SK-N-SH (cell line): ENCODE measurements at regions not wholly inside any gene's neighbourhood (a gene's known extent, or its start where the extent isn't known, plus 50 kb on each side); places are given as distances from the start of the nearest gene placed in this dataset.

Source experiments
- CTCF ChIA-PET: fragments of 300-600, 350-600 bp; formaldehyde crosslinking; extraction: SDS; loops from one replicate; lab custom pipeline; 2021; lab: Yijun Ruan, JAX
- POLR2A ChIA-PET: fragments of 350-600 bp; sonication (Branson Sonifier 250); formaldehyde crosslinking; extraction: SDS; loops from one replicate; lab custom pipeline; 2020; ENCODE audit warnings: antibody characterized with exemption, inconsistent platforms; lab: Yijun Ruan, JAX
- DNase-seq: peaks from one replicate; pipeline ENCODE4 v3.0.0; 2012
- H2AFZ ChIP-seq: fragments of 200-600 bp; sonication (generic); 2 replicates; pipeline ENCODE4 v1.8.1; 2016; ENCODE audit warnings: antibody characterized with exemption, mild to moderate bottlenecking, low read depth
- H3F3A ChIP-seq: fragments of 200-600 bp; sonication (generic); replicated peaks from 2 replicates; pipeline ENCODE3; 2016; ENCODE audit warnings: antibody characterized with exemption, mild to moderate bottlenecking; ENCODE audit not compliant: insufficient read depth
- H3K27ac ChIP-seq, 2 experiments: fragments of 200-500 bp in 1 of 2; fragments of 200-600 bp in 1 of 2; sonication (Bioruptor generic) in 1 of 2; sonication (generic), shearing (Covaris generic) in 1 of 2; 2 replicates each; pipeline versions ENCODE4 v1.5.1 to v1.6.1; 2014 to 2016; ENCODE audit warnings: low read depth in 2 of 2, inconsistent platforms in 1 of 2, low read length in 1 of 2, mild to moderate bottlenecking in 1 of 2, mixed read lengths in 1 of 2
- H3K27me3 ChIP-seq: fragments of 200-600 bp; sonication (generic), shearing (Covaris generic); 2 replicates; pipeline ENCODE4 v1.6.1; 2016; ENCODE audit warnings: mixed run types; ENCODE audit not compliant: insufficient read depth
- H3K36me3 ChIP-seq, 2 experiments: fragments of 200-500 bp in 1 of 2; fragments of 200-600 bp in 1 of 2; sonication (Bioruptor generic) in 1 of 2; sonication (generic) in 1 of 2; replicated peaks in 1 of 2; 2 replicates each; pipeline versions ENCODE3 to v1.5.1; 2014 to 2016; ENCODE audit warnings: low read length in 1 of 2, mild to moderate bottlenecking in 1 of 2; ENCODE audit not compliant: insufficient read depth in 2 of 2, control insufficient read depth in 1 of 2
- H3K4me1 ChIP-seq, 2 experiments: fragments of 200-500 bp in 1 of 2; fragments of 200-600 bp in 1 of 2; sonication (Bioruptor generic) in 1 of 2; sonication (generic), shearing (Covaris generic) in 1 of 2; 2 replicates each; pipeline versions ENCODE4 v1.5.1 to v1.6.1; 2014 to 2016; ENCODE audit warnings: low read depth in 1 of 2, low read length in 1 of 2, mixed run types in 1 of 2; ENCODE audit not compliant: insufficient read depth in 2 of 2, control insufficient read depth in 1 of 2
- H3K4me2 ChIP-seq: fragments of 200-600 bp; sonication (generic), shearing (Covaris generic); 2 replicates; pipeline ENCODE4 v1.6.1; 2017; ENCODE audit warnings: mixed run types
- H3K4me3 ChIP-seq, 2 experiments: fragments of 200-500 bp in 1 of 2; fragments of 200-600 bp in 1 of 2; sonication (Bioruptor generic) in 1 of 2; sonication (generic), shearing (Covaris generic) in 1 of 2; 2 replicates each; pipeline versions ENCODE4 v1.5.1 to v1.8.1; 2014 to 2016; ENCODE audit warnings: low read depth in 2 of 2, inconsistent platforms in 1 of 2, low read length in 1 of 2, mild to moderate bottlenecking in 1 of 2, mixed read lengths in 1 of 2, moderate library complexity in 1 of 2
- H3K79me2 ChIP-seq: fragments of 200-600 bp; sonication (generic); 2 replicates; pipeline ENCODE4 v1.8.1; 2017; ENCODE audit warnings: mild to moderate bottlenecking; ENCODE audit not compliant: insufficient read depth
- H3K9ac ChIP-seq: fragments of 200-600 bp; sonication (generic); 2 replicates; pipeline ENCODE4 v1.6.1; 2017; ENCODE audit warnings: mixed run types
- H3K9me2 ChIP-seq: fragments of 200-600 bp; sonication (generic); 2 replicates; pipeline ENCODE4 v1.6.1; 2017; ENCODE audit warnings: mixed run types
- H3K9me3 ChIP-seq: fragments of 200-600 bp; sonication (generic); 2 replicates; pipeline ENCODE4 v1.6.1; 2017; ENCODE audit warnings: mixed run types, mild to moderate bottlenecking, moderate library complexity
- H4K20me1 ChIP-seq: fragments of 200-600 bp; sonication (generic); 2 replicates; pipeline ENCODE4 v1.6.1; 2017; ENCODE audit warnings: mild to moderate bottlenecking, mixed run types; ENCODE audit not compliant: insufficient read depth
- EP300 ChIP-seq, 2 experiments: IDR thresholded peaks; 2 replicates each; pipeline versions ENCODE4 v1.4.0 to v1.6.1; 2012; ENCODE audit warnings: borderline replicate concordance in 1 of 2, low read depth in 1 of 2, low read length in 1 of 2
- EZH2phosphoT487 ChIP-seq: fragments of 200-600 bp; sonication (generic); IDR thresholded peaks from 2 replicates; pipeline ENCODE4 v1.6.1; 2017; ENCODE audit warnings: low read depth, mixed run types, mild to moderate bottlenecking, antibody characterized with exemption, moderate library complexity, borderline replicate concordance
- FOXM1 ChIP-seq: IDR thresholded peaks from 2 replicates; pipeline ENCODE4 v1.4.0; 2012; ENCODE audit warnings: low read depth, mild to moderate bottlenecking
- GATA2 ChIP-seq: sonication (generic); formaldehyde crosslinking; IDR thresholded peaks from 2 replicates; pipeline ENCODE4 v1.5.0; 2020; ENCODE audit warnings: mild to moderate bottlenecking, missing genetic modification reagents
- MXI1 ChIP-seq: IDR thresholded peaks from 2 replicates; pipeline ENCODE4 v1.6.1; 2012; ENCODE audit warnings: mild to moderate bottlenecking, low read depth, low read length, improper control_type of control experiment
- NRF1 ChIP-seq: IDR thresholded peaks from 2 replicates; pipeline ENCODE4 v1.6.1; 2012; ENCODE audit warnings: low read depth, mild to moderate bottlenecking, low read length
- POLR2AphosphoS5 ChIP-seq: IDR thresholded peaks from 2 replicates; pipeline ENCODE4 v1.6.1; 2012; ENCODE audit warnings: low read depth, low read length
- RCOR1 ChIP-seq: fragments of 150-350 bp; IDR thresholded peaks from 2 replicates; pipeline ENCODE4 v1.6.1; 2017; ENCODE audit warnings: antibody characterized with exemption, low read length
- RXRA ChIP-seq: IDR thresholded peaks from 2 replicates; pipeline ENCODE4 v1.4.0; 2012; ENCODE audit warnings: low read depth, mild to moderate bottlenecking, borderline replicate concordance
- SMC3 ChIP-seq: IDR thresholded peaks from 2 replicates; pipeline ENCODE4 v1.6.1; 2012; ENCODE audit warnings: low read depth, low read length, improper control_type of control experiment
- TEAD4 ChIP-seq: IDR thresholded peaks from 2 replicates; pipeline ENCODE4 v1.4.0; 2012; ENCODE audit warnings: mild to moderate bottlenecking, borderline replicate concordance; ENCODE audit not compliant: insufficient read depth
- WGBS: methylation state at CpG from one replicate; pipeline ENCODE4 v1.1.6; 2017; ENCODE audit warnings: low lambda C conversion rate; 5-methylcytosine and 5-hydroxymethylcytosine counted together
- TF ChIP-seq, protein P1 (sequence below): IDR thresholded peaks from 2 replicates; pipeline ENCODE4 v1.4.0; 2012; ENCODE audit warnings: low read depth, borderline replicate concordance
- TF ChIP-seq, protein P2 (sequence below): fragments of 150-350 bp; IDR thresholded peaks from 2 replicates; pipeline ENCODE4 v1.6.1; 2017; ENCODE audit warnings: antibody characterized with exemption, low read length, low read depth, borderline replicate concordance
- TF ChIP-seq, protein P3 (sequence below): fragments of 150-350 bp; IDR thresholded peaks from 2 replicates; pipeline ENCODE4 v1.6.1; 2016; ENCODE audit warnings: mild to moderate bottlenecking, low read depth, low read length

DNA sequence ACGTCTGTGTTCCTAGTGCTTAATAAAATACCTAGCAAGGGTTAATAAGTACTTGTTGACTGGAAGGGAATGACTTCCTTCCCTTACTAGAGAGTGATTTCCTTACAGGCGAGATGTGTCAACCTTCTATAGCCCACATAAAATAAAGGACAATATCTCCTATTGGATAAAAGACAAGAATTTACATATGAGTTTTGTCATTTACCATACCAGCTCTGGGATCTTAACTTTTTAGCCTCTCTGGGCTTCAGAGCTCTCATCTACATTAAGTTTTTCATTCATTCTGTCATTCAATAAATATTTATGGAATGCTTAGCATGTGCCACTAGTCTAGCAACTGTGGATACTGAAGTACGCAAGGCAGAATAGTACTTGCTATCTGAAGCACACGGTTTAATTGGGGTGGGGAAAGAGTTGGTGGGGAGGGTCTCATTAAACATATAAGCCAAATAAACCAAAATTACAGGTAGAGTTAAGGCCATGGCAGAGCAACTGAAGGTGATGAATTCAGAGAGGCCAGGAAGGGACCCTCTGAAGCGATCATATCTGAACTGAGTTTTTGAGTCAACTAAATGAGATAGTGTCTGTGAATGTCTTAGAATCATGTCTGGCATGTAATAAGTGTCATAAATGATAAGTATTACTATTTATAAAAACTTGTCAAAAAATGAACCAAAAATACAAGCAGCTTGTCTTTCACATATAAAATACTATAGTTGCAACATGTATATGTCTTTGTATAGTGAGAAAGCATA is 91.6 kb upstream of the BMP2K start (continued):
- TF ChIP-seq, protein P1, sequence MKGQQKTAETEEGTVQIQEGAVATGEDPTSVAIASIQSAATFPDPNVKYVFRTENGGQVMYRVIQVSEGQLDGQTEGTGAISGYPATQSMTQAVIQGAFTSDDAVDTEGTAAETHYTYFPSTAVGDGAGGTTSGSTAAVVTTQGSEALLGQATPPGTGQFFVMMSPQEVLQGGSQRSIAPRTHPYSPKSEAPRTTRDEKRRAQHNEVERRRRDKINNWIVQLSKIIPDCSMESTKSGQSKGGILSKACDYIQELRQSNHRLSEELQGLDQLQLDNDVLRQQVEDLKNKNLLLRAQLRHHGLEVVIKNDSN, result no peak
- TF ChIP-seq, all 33 proteins: peak for 0

DNA sequence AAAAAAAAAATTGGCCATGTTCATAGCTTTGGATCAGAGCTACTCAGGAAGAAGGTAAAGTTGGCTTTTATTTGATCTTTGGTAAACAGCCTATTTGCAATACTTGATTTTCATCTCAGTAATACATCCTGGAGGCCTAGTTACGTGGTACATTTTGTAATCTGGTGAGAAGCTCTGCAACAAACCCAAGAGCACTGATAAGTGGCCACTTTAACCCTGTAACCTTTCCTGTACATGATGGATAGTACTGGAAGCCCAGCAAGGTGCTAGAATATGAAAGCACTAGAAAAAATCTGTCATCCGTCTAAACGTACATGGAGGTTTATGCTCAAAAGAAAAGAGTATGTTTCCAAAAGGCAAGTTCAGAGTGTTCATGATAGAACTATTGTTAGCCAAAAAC is 88.3 kb upstream of the BMP2K start:
- 96% methylated on average over 3 of the region's 3 CpGs for WGBS
- Histone ChIP-seq H3F3A (peaks cover 4% of the 10 kb centered on the region), H3K4me2 (no peak overlapping the region), H3K36me3 (no peaks in the 10 kb centered on the region), H3K27ac (no peak overlapping the region), H4K20me1 (no peaks in the 10 kb centered on the region), H3K79me2 (no peaks in the 10 kb centered on the region), H3K9me2 (no peaks in the 10 kb centered on the region), H2AFZ (no peak overlapping the region), H3K27me3 (no peaks in the 10 kb centered on the region), H3K9ac (no peak overlapping the region), H3K9me3 (no peaks in the 10 kb centered on the region), H3K4me1 (peaks cover 0 to 14% of the 10 kb centered on the region in 2 experiments; a peak in 2 of 4 replicates), H3K4me3 (no peak overlapping the region)
- CTCF ChIA-PET, result no interaction called here
- POLR2A ChIA-PET, result no interaction called here
- DNase-seq, result no peak
- TF ChIP-seq MXI1, result no peak
- no peak for TF ChIP-seq EZH2phosphoT487
- TF ChIP-seq, protein P2, sequence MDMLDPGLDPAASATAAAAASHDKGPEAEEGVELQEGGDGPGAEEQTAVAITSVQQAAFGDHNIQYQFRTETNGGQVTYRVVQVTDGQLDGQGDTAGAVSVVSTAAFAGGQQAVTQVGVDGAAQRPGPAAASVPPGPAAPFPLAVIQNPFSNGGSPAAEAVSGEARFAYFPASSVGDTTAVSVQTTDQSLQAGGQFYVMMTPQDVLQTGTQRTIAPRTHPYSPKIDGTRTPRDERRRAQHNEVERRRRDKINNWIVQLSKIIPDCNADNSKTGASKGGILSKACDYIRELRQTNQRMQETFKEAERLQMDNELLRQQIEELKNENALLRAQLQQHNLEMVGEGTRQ, result no peak
- TF ChIP-seq POLR2AphosphoS5, result no peak
- TF ChIP-seq FOXM1, result no peak
- no peak for TF ChIP-seq NRF1
- no peak for TF ChIP-seq RCOR1
- TF ChIP-seq, protein P1, result no peak
- TF ChIP-seq TEAD4, result no peak
- TF ChIP-seq, protein P3, sequence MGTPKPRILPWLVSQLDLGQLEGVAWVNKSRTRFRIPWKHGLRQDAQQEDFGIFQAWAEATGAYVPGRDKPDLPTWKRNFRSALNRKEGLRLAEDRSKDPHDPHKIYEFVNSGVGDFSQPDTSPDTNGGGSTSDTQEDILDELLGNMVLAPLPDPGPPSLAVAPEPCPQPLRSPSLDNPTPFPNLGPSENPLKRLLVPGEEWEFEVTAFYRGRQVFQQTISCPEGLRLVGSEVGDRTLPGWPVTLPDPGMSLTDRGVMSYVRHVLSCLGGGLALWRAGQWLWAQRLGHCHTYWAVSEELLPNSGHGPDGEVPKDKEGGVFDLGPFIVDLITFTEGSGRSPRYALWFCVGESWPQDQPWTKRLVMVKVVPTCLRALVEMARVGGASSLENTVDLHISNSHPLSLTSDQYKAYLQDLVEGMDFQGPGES, result no peak
- no peak for TF ChIP-seq GATA2
- TF ChIP-seq SMC3, result no peak
- no peak for TF ChIP-seq EP300 (IDR thresholded peaks at IDR 0.05; ENCODE audit: borderline replicate concordance in 1 of 2, low read depth in 1 of 2, low read length in 1 of 2)
- no peak for TF ChIP-seq RXRA
